H1 (cell line): ENCODE measurements at regions not wholly inside any gene's neighbourhood (a gene's known extent, or its start where the extent isn't known, plus 50 kb on each side); places are given as distances from the start of the nearest gene placed in this dataset.

Experiments
- CHD7 ChIP-seq: fragments of 300-600 bp; sonication (generic); IDR thresholded peaks from 2 replicates; pipeline ENCODE4 v1.7.1; 2012; ENCODE audit warnings: low read length, moderate library complexity, mild to moderate bottlenecking, inconsistent platforms; ENCODE audit not compliant: insufficient replicate concordance

- no peak for TF ChIP-seq CHD7
These were observed 686.9 kb upstream of the GBE1 start (continued) for GRCh38 chr3:82448320-82448719.
